ENCODE measurements at regions not wholly inside any gene's neighbourhood (a gene's known extent, or its start where the extent isn't known, plus 50 kb on each side); places are given as distances from the start of the nearest gene placed in this dataset.
"Not testable (repeated sequence)": the region's sequence is repeated elsewhere in the genome, so short reads cannot be mapped to it uniquely, and the experiment has no call there.

DNA sequence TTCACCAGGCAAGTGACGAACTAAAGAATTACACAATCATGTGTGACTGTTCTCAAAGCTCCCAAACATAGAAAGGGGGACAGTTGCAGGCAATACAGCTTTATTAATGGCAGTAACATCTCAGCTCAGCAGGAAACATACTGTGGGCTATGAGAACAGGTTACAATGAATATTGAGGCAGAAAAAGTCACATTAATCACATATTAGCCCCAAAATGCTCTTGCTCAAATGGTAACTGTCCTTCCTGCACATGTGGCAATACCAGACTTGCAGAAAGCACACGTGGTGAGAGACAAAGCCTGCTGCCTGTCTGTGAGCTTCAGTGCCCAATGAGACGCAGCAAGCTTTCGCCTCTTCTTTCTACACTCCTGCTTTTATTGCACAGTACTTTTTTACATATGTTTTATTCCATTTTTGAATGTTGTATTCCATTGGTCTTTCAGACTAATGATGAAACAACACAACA, 104.9 kb upstream of the ACBD5 start:
- Histone ChIP-seq H3K9me3 (no peaks in the 10 kb centered on the region), H3K27me3 (no peaks in the 10 kb centered on the region), H3K4me1 (no peaks in the 10 kb centered on the region), H3K36me3 (ENCODE audit: low read depth, missing control alignments) (no peaks in the 10 kb centered on the region), H3K27ac (no peak overlapping the region), H3K4me3 (no peak overlapping the region)
- 64 to 70% methylated on average over 4 of the region's 4 CpGs for WGBS, 2 donors
- TF ChIP-seq, protein P1, sequence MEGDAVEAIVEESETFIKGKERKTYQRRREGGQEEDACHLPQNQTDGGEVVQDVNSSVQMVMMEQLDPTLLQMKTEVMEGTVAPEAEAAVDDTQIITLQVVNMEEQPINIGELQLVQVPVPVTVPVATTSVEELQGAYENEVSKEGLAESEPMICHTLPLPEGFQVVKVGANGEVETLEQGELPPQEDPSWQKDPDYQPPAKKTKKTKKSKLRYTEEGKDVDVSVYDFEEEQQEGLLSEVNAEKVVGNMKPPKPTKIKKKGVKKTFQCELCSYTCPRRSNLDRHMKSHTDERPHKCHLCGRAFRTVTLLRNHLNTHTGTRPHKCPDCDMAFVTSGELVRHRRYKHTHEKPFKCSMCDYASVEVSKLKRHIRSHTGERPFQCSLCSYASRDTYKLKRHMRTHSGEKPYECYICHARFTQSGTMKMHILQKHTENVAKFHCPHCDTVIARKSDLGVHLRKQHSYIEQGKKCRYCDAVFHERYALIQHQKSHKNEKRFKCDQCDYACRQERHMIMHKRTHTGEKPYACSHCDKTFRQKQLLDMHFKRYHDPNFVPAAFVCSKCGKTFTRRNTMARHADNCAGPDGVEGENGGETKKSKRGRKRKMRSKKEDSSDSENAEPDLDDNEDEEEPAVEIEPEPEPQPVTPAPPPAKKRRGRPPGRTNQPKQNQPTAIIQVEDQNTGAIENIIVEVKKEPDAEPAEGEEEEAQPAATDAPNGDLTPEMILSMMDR (IDR thresholded peaks at IDR 0.05) = no peak
- TF ChIP-seq POLR2A (IDR thresholded peaks at IDR 0.05) = no peak
- intact Hi-C loops (cut with DNase I; ENCODE audit: low total_unique reads) = no loop called here
- DNase-seq = no peak

DNA sequence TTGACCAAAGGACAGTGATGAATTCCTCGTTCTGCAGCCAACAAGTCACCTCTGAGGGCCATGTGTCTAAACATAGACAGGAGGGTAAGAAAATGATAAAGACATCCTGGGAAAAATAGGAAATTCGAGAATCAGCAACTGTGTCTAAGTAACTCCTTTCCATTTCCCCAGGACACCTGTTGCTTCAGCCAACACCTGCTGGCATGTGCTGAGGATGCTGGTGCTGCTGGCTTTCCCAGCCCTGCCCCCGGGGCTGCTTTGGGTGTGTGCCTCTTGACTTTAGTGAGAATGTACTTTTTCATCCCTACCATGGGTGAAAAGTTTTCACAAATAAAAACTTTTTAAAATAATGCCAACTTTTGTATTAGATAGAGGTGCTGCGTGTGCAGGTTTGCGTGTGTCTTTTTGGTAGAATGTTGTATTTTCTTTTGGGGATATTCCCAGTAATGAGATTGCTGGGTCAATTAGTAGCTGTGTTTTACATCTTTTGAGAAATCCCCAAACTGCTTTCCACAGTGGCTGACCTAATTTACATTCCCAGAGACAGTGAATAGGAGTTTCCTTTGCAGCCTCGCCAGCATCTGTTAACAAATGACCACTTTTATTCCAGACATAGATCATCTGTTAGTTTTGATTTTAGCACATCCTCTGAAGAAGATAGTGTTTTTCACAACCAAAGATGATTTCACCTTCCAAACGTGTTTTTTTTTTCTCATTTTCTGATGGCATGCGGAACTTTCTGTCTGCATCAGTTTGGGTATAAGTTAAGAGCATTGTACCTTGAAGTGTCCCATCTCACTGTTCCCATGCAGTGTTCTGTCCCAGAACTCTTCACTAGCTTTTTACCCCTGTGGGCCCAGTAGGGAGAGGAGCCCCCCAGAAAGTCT, 104.2 kb upstream of the ACBD5 start:
- Histone ChIP-seq H3K27ac (no peak overlapping the region), H3K4me1 (no peaks in the 10 kb centered on the region), H3K4me3 (no peak overlapping the region), H3K36me3 (ENCODE audit: low read depth, missing control alignments) (no peaks in the 10 kb centered on the region), H3K27me3 (no peaks in the 10 kb centered on the region), H3K9me3 (no peaks in the 10 kb centered on the region)
- intact Hi-C loops (cut with DNase I; ENCODE audit: low total_unique reads) = no loop called here
- WGBS, 2 donors = 57 to 63% methylated on average over 8 of the region's 8 CpGs
- DNase-seq = no peak
- TF ChIP-seq POLR2A (IDR thresholded peaks at IDR 0.05) = no peak
- TF ChIP-seq, protein P1 (IDR thresholded peaks at IDR 0.05) = no peak

DNA sequence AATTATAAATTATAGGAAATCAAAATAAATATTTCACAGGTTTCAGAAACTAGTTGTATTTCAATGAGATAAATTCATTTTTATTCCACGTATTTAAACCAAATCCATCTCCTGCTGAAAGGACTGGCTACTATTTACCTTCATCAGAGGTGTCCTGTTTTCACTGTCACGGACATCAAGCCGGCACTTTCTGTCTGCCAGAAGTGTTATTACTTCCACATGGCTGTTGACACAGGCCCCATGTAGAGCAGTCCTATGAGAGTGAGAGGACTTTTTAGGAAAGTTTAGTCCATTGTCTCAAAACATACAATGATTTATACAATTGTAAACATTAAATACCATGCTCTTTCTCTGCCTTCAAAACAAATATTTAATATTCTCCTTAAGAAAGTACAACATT, 100.4 kb upstream of the ACBD5 start:
- 81 to 85% methylated on average over 3 of the region's 3 CpGs for WGBS, 2 donors
- intact Hi-C loops (cut with DNase I; ENCODE audit: low total_unique reads) = no loop called here
- Histone ChIP-seq H3K27me3 (no peaks in the 10 kb centered on the region), H3K27ac (no peak overlapping the region), H3K4me1 (no peaks in the 10 kb centered on the region), H3K4me3 (no peak overlapping the region), H3K9me3 (no peaks in the 10 kb centered on the region), H3K36me3 (ENCODE audit: low read depth, missing control alignments) (no peaks in the 10 kb centered on the region)
- TF ChIP-seq, protein P1 (IDR thresholded peaks at IDR 0.05) = no peak
- no peak for TF ChIP-seq POLR2A (IDR thresholded peaks at IDR 0.05)
- no peak for DNase-seq

DNA sequence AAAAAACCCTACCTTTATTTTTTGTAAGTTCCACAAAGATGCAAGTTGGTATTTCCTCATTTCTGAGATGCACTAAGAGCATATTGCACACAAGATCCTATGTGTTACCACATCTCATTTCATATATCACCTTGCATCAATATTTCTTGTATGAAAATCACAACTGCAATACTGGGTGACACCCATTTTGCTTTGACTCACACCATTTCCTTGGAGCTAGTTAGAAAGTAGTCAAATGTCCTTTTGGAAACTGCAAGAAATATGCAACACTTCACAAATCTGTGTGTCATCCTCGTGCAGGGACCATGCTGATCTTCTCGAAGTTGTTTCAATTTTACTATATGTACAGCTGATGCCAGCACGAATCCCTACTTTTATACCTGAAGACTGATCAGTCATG, 94.6 kb upstream of the ACBD5 start:
- 79 to 95% methylated on average over 3 of the region's 3 CpGs for WGBS, 2 donors
- H3K36me3 ChIP-seq (ENCODE audit: low read depth, missing control alignments); H3K27me3 ChIP-seq; H3K4me1 ChIP-seq; H3K4me3 ChIP-seq; H3K9me3 ChIP-seq; DNase-seq; intact Hi-C loops (cut with DNase I; ENCODE audit: low total_unique reads); H3K27ac ChIP-seq: not testable (repeated sequence)

DNA sequence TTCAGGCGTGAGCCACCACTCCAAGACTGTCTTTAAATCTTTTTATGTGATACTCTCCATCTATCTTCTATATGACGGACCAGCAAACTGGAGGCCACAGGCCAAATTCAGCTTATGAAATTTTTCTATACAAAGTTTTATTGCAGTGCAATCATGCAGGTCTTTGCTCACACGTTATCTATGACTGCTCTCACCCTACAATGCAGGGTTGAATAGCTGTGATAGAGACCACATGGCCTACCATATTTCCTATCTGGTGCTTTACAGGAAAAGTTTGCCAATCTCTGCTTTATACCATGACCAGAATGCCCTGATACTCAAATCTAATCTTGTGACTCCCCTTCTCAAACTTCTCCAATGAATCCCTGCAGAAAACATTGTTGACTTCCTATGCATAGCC, 89.5 kb upstream of the ACBD5 start:
- no peaks in the 10 kb centered on the region for H3K36me3 ChIP-seq (ENCODE audit: low read depth, missing control alignments)
- H3K27me3 ChIP-seq = no peaks in the 10 kb centered on the region
- no peak for DNase-seq
- H3K9me3 ChIP-seq = no peaks in the 10 kb centered on the region
- no peak overlapping the region for H3K27ac ChIP-seq
- 82 to 88% methylated on average over 3 of the region's 3 CpGs for WGBS, 2 donors
- no peaks in the 10 kb centered on the region for H3K4me1 ChIP-seq
- no peak for TF ChIP-seq POLR2A (IDR thresholded peaks at IDR 0.05)
- TF ChIP-seq, protein P1 (IDR thresholded peaks at IDR 0.05) = no peak
- H3K4me3 ChIP-seq = no peak overlapping the region
- intact Hi-C loops (cut with DNase I; ENCODE audit: low total_unique reads) = no loop called here
